ENCODE measurements at regions not wholly inside any gene's neighbourhood (a gene's known extent, or its start where the extent isn't known, plus 50 kb on each side); places are given as distances from the start of the nearest gene placed in this dataset.
"Not testable (repeated sequence)": the region's sequence is repeated elsewhere in the genome, so short reads cannot be mapped to it uniquely, and the experiment has no call there.

DNA sequence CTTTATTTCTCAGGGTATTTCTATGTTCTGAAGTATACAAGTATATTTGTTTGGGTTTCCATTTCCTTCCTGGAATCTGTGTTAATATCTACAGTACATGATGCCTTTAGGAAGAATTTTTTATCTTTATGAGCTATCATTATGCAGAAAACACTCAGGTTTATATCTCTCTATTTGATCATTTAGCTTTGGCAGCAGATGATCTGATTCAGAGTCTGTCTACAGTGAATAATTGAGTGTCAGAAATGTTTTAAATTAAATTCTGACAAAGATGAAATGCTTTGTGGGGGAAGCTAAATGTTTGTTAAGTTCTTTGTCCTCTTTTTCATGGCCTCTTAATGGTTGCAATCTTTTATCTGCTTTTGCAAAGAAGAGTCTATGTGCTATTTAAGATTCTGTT is 2141.0 kb upstream of the ACO1 start:
- no peak for DNase-seq

DNA sequence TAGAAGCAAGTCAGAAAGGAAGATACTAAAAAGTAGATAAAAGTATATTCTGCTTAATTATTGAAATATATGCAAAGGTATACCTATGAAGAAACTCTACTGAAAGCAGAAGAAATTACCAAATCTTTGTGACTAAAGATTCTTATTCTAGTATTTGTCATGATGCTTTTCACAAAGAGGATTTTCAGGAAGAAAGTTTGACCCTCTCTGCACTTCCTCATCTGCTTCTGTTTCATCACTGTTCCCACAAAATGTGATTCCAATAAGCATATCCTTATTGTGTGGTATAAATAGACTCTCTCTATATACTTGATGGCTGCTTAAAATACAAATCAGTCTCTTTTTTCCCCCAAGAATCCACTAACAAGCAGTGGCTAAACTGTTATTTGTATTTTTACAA is 2139.6 kb upstream of the ACO1 start:
- no peak for DNase-seq

GRCh38 chr9:30250872-30251271 is 2133.6 kb upstream of the ACO1 start:
- no peak for DNase-seq

DNA sequence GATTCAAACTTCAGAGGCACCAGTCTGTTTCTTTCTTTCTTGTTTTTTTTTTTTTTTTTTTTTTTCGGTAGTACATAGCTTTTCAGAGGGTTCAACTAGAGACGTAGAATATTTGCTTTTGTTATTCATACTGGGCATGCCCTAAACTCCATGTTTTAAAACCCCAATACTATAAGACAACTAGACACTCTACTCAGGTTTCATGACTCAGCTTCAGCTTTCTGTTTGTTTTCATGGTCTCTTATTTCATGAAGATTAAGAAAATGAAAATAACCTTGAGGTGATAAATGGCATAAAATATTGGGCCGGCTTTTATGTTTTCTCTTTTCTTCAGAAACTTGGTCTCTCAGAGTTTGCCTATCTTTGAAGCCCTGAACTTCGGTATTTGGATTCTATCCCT is 2126.3 kb upstream of the ACO1 start:
- no peak for DNase-seq

DNA sequence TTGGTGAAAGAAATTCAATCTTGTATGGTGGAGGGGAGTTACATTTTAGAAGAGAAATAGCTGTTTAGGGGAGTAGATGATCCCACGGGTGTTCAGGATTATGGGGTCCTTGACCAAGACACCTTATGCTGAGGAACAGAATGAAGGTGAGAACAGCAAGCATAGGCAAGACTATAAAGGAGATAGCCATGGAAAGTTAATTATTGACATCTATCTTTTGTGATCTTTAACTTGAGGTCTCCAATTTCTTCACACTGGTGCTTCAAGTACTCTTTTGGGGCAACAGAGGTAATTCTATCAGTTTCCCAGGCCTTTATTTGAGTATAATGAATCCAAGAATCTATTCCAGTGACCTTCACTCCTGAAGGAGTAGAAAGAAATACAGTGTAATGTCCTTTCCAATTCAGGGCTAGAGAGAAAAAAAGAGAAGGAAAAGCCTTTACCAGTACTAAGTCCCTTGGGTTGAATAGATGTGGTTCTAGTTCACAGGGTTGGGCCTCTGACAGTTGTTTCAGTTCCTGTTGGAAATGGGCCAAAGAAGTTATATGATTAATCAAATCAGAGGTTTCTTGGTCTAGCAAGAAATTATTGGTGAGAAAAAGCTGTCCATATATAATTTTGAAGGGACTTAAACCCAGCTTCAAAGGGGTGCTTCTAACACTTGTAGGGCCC is 2104.1 kb upstream of the ACO1 start:
- DNase-seq = no peak

DNA sequence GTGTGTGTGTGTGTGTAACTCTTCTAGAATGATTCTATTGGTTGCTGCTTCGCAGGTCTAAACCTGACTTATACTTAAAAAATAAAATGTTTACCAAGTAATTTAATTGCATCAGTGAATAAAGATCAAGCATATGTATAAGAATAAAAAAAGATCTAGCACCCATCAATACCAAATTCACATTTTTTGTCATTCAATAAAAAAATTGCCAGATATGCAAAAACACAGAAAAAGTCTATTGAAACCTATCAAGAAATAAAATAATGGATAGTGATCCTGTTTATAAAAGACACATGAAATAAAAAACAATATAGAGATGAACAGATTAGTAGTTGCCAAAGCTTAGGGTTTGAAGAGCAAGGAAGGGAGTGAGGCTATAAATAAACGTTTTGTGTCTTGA is 2095.0 kb upstream of the ACO1 start:
- DNase-seq = no peak

- not testable (repeated sequence) for DNase-seq
Observed at GRCh38 chr9:30292026-30292425, 2092.4 kb upstream of the ACO1 start.

DNA sequence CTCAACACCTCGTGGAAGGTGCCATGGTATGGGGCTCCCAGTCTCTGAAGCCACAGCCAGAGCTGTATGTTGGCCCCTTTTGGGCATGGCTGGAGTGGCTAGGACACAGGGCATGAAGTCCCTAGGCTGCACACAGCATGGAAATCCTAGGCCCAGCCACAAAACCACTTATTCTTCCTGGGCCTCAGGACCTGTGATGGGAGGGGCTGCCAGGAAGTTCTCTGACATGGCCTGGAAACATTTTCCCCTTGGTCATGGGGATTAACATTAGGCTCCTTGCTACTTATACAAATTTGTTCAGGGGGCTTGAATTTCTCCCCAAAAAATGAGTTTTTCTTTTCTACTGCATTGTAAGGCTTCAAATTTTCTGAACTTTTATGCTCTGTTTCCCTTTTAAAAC is 2091.2 kb upstream of the ACO1 start:
- DNase-seq = no peak

DNA sequence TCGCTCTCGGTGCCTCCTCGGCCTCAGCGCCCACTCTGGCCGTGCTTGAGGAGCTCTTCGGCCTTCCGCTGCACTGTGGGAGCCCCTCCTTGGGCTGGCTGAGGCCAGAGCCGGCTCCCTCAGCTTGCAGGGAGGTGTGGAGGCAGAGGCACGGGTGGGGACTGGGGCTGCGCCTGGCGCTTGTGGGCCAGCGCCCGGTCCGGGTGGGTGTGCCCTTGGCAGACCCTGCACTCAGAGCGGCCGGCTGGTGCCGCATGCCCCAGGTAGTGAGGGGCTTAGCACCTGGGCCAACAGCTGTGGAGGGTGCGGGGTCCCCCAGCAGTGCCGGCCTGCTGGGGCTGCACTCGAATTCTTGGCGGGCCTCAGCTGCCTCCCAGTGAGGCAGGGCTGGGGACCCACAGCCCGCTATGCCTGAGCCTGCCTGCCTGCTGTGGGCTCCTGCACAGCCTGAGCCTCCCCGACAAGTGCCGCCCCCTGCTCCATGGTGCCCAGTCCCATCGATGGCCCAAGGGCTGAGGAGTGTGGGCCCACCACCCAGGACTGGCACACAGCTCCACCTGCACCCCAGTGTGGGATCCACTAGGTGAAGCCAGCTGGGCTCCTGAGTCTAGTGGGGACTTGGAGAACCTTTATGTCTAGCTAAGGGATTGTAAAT is 2085.2 kb upstream of the ACO1 start:
- no peak for DNase-seq

DNA sequence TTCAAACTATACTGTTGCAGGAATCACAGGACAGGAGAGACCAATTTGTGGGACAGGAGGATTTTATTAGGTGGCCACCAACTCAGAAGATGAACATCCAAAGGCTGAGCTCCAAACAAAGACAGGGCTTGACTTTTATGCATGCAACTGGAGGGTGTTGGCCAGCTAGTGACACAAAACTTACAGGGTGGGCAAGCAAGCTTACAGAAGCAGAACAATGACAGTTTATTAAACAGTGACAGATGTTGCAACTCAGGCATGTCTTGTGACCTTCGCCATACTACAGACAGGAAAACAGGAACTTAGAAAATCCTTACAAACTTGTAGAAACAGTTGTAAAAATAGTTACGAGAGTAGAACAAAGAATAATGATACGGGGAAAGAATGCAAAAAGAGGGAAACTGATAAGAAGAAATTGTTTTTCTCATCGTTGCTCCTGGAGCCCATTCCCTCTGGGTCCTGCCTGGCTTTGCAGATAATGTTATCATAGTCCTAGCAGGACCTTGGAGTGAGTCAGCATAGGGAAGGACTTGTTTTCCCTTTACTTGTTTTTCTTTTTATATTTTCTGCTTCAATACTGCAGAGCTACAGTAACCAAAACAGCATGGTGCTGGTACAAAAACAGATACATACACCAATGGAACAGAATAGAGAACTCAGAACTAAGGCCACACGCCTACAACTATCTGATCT is 2083.0 kb upstream of the ACO1 start:
- DNase-seq = no peak

- DNase-seq = no peak
Observed at GRCh38 chr9:30310711-30311110, 2073.7 kb upstream of the ACO1 start.

GRCh38 chr9:30329431-30329830 is 2055.0 kb upstream of the ACO1 start:
- no peak for DNase-seq

DNA sequence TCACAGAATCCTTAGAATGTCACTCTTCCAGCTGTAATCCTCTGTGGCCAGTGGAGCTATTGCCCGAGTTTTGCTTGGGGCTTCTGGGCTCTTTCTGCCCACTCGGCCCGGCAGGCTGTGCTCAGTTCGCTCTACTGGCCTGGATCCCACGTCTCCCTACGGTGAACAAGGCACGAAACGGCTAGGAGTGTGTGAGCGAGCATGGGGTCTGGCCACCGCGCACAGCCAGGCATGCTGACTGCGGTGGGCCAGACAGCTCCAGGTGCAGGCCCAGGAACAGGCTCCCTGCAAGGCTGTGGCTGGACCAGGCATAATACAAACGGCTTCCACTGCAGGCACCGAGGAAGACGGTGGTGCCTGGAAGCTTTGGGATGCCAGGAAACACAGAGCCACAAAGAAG is 2035.5 kb upstream of the ACO1 start:
- no peak for DNase-seq

- DNase-seq = no peak
Observed at GRCh38 chr9:30349526-30350513, 2034.6 kb upstream of the ACO1 start.

DNA sequence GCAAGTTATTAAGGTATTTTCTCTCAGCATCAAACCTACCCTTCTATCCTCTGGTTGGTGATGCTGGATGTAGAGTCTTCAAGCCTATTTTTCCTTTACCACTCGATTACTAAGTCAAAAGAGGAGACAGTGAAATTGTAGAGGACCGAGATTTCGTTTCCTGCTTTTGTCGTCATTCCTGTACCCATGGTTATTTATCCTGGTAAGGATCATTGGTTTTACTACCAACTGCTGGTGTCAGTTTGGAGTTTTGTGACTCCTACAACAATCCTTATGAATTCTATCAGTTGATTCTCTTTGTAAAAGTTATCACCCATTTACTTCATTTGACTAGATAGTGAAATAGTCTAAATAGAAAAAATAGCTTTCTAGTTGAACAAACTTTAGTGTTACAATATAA is 2028.2 kb upstream of the ACO1 start:
- no peak for DNase-seq

DNA sequence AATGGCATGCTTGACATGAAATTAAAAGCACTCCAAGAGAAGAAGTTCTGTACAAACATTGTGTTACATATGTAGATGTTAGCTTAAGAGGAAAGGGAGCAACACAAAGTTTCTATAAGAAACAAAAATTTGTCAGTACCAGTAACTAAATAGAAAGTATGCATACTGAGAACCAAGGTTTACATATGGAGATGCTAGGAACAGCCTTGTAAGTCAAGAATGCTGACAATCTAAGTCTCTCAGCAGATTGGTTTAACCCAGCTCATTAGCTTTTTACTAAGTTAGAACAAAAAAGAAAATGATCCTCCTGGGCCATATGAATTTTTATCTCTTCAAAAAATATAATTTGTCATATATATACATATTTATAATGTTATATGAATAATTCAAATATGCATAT is 2022.1 kb upstream of the ACO1 start:
- DNase-seq = no peak

GRCh38 chr9:30366140-30366539 is 2018.3 kb upstream of the ACO1 start:
- DNase-seq = not testable (repeated sequence)

DNA sequence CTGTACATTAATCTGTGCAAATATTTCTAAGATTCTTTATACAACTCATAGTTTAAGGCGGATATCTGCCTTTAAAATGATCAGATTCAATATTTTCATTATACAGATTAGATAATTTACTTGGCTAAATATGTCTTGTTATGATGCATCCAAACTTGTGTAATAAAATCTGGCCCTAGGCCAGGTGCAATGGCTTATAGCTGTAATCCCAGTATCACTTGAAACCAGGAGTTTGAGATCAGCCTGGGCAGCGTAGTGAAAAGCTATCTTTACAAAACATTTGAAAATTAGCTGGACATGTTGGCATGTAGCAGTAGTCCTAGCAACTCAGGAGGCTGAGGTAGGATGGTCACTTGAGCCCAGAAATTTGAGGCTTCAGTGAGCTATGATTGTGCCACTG is 2002.2 kb upstream of the ACO1 start:
- peak in 1 of 3 experiments; percentile 1 for DNase-seq

DNA sequence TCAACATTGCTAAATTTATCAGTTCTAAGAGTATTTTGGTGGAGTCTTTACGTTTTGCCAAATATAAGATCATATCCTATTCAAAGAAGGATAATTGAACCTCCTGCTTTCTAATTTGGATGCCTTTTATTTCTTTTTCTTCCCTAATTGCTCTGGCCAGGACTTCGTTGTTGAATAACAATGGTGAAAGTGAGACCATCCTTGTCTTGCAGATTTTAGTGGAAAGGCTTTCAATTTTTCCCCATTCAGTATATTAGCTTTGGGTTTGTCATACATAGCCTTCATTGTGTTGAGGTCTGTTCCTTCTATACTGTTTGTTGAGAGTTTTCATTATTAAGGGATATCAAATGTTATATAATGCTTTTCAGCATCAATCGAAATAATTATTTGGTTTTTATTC is 1974.2 kb upstream of the ACO1 start:
- no peak for DNase-seq

- no peak for DNase-seq
Observed at GRCh38 chr9:30411571-30411970, 1972.9 kb upstream of the ACO1 start.

- DNase-seq = no peak
Observed at GRCh38 chr9:30459156-30459555, 1925.3 kb upstream of the ACO1 start.

DNA sequence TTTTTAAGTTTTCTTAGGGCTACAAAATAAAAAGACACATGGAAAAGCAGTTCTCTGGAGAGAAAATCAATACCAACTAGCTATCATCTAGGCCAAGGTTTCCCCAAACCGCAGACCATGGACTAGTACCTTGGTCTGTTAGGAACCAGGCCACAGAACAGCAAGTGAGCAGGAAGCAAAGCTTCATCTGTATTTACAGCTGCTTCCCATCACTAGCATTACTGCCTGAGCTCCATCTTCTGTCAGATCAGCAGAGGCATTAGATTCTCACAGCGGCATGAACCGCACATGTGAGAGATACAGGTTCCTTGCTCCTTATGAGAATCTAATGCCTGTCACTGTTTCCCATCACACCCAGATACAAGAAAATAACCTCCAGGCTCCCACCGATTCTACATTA is 1907.6 kb upstream of the ACO1 start:
- no peak for DNase-seq

- no peak for DNase-seq
Observed at GRCh38 chr9:30478684-30479083, 1905.8 kb upstream of the ACO1 start.
